HepG2 (cell line): ENCODE measurements at regions not wholly inside any gene's neighbourhood (a gene's known extent, or its start where the extent isn't known, plus 50 kb on each side); places are given as distances from the start of the nearest gene placed in this dataset.

Source experiments
- GTF3A ChIP-seq: sonication (generic); formaldehyde crosslinking; conservative IDR thresholded peaks from 2 replicates; pipeline ENCODE4 v1.4.0; 2020; ENCODE audit warnings: mild to moderate bottlenecking, missing genetic modification reagents
- NFE2L1 ChIP-seq: sonication (generic); formaldehyde crosslinking; IDR thresholded peaks from 2 replicates; pipeline ENCODE4 v1.4.0; 2020; ENCODE audit warnings: missing genetic modification reagents, mild to moderate bottlenecking, borderline replicate concordance
- NR1H2 ChIP-seq: sonication (generic); formaldehyde crosslinking; IDR thresholded peaks from 2 replicates; pipeline ENCODE4 v1.8.1; 2022; ENCODE audit warnings: low read depth, missing genetic modification reagents, borderline replicate concordance
- POLR2AphosphoS5 ChIP-seq: IDR thresholded peaks from 2 replicates; pipeline ENCODE4 v1.6.1; 2012; ENCODE audit warnings: low read depth, low read length
- ZFP36L2 ChIP-seq: sonication (generic); formaldehyde crosslinking; IDR thresholded peaks from 2 replicates; pipeline ENCODE4 v1.4.0; 2020; ENCODE audit warnings: missing genetic modification reagents
- ZNF207 ChIP-seq: fragments of 450-650 bp; IDR thresholded peaks from 2 replicates; pipeline ENCODE4 v1.6.1; 2016; ENCODE audit warnings: antibody characterized with exemption, borderline replicate concordance
- ZNF280B ChIP-seq: sonication (generic); formaldehyde crosslinking; IDR thresholded peaks from 2 replicates; pipeline ENCODE4 v1.5.0; 2020; ENCODE audit warnings: missing genetic modification reagents, mild to moderate bottlenecking, borderline replicate concordance
- ZNF3 ChIP-seq: IDR thresholded peaks from 2 replicates; pipeline ENCODE4 v1.7.0; 2017; ENCODE audit warnings: inconsistent platforms
- ZNF563 ChIP-seq: sonication (generic); formaldehyde crosslinking; IDR thresholded peaks from 2 replicates; pipeline ENCODE4 v1.8.0; 2022; ENCODE audit warnings: mild to moderate bottlenecking, moderate library complexity, missing genetic modification reagents
- ZNF660 ChIP-seq: sonication (generic); formaldehyde crosslinking; IDR thresholded peaks from 2 replicates; pipeline ENCODE4 v1.5.1; 2020; ENCODE audit warnings: mild to moderate bottlenecking, low read depth, missing genetic modification reagents, borderline replicate concordance
- ZNF670 ChIP-seq: sonication (generic); formaldehyde crosslinking; IDR thresholded peaks from 2 replicates; pipeline ENCODE4 v1.8.0; 2022; ENCODE audit warnings: mild to moderate bottlenecking, missing genetic modification reagents, borderline replicate concordance
- ZNF766 ChIP-seq: sonication (generic); formaldehyde crosslinking; IDR thresholded peaks from 2 replicates; pipeline ENCODE4 v1.5.0; 2020; ENCODE audit warnings: missing genetic modification reagents, borderline replicate concordance
- ZSCAN9 ChIP-seq: IDR thresholded peaks from 2 replicates; pipeline ENCODE4 v1.6.1; 2016; ENCODE audit warnings: borderline replicate concordance
- TF ChIP-seq, protein P1 (sequence below): sonication (generic); formaldehyde crosslinking; IDR thresholded peaks from 2 replicates; pipeline ENCODE4 v1.8.0; 2022; ENCODE audit warnings: missing genetic modification reagents, mild to moderate bottlenecking, inconsistent platforms, borderline replicate concordance
- TF ChIP-seq, protein P2 (sequence below): sonication (generic); formaldehyde crosslinking; IDR thresholded peaks from 2 replicates; pipeline ENCODE4 v1.9.0; 2021; ENCODE audit warnings: mild to moderate bottlenecking, missing genetic modification reagents
- TF ChIP-seq, protein P3 (sequence below), 2 experiments: sonication (generic) in 1 of 2; formaldehyde crosslinking in 1 of 2; IDR thresholded peaks; 2 replicates each; pipeline versions ENCODE4 v1.5.1 to v1.6.1; 2011 to 2020; ENCODE audit warnings: borderline replicate concordance in 1 of 2, low read depth in 1 of 2, low read length in 1 of 2, mild to moderate bottlenecking in 1 of 2, missing genetic modification reagents in 1 of 2, moderate library complexity in 1 of 2

DNA sequence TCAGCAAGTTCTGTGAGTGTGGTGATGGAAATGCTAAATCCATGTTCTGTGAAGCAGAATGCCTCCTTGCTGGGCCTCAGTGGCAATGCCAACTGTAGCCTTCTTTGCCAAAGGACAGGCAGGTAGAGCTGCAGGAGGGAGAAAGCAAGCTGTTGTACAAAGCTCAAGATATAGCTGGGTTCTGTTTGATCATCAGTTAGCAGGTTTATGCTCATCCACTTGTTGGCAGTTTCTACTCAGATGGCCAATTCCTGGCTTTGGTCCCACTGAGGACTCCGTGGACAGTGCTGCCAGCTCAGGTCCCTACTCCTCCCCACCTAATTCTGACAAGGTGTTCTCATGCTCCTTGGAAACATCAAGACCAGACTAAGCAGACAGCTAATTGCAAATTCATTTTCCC is 65.1 kb downstream of the PRSS23 start (continued):
- no peak for TF ChIP-seq ZNF280B
- TF ChIP-seq NFE2L1 (CRISPR knock-in tag) = no peak
- no peak for TF ChIP-seq ZNF3
- TF ChIP-seq ZNF563 (CRISPR knock-in tag) = no peak
- no peak for TF ChIP-seq ZNF660
- TF ChIP-seq ZFP36L2 (CRISPR knock-in tag) = no peak
- TF ChIP-seq ZSCAN9 (CRISPR knock-in tag) = no peak
- TF ChIP-seq, protein P1, sequence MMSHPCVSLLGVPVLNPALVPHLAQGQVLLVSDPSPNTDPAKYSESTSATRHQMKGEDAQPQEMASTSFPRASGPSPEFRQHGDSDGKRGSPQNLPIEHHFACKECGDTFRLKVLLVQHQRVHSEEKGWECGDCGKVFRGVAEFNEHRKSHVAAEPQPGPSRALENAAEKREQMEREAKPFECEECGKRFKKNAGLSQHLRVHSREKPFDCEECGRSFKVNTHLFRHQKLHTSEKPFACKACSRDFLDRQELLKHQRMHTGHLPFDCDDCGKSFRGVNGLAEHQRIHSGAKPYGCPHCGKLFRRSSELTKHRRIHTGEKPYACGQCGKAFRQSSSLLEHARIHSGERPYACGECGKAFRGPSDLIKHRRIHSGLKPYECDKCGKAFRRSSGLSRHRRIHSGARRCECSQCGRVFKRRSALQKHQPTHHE = no peak
- TF ChIP-seq GTF3A = no peak
- TF ChIP-seq, protein P2, sequence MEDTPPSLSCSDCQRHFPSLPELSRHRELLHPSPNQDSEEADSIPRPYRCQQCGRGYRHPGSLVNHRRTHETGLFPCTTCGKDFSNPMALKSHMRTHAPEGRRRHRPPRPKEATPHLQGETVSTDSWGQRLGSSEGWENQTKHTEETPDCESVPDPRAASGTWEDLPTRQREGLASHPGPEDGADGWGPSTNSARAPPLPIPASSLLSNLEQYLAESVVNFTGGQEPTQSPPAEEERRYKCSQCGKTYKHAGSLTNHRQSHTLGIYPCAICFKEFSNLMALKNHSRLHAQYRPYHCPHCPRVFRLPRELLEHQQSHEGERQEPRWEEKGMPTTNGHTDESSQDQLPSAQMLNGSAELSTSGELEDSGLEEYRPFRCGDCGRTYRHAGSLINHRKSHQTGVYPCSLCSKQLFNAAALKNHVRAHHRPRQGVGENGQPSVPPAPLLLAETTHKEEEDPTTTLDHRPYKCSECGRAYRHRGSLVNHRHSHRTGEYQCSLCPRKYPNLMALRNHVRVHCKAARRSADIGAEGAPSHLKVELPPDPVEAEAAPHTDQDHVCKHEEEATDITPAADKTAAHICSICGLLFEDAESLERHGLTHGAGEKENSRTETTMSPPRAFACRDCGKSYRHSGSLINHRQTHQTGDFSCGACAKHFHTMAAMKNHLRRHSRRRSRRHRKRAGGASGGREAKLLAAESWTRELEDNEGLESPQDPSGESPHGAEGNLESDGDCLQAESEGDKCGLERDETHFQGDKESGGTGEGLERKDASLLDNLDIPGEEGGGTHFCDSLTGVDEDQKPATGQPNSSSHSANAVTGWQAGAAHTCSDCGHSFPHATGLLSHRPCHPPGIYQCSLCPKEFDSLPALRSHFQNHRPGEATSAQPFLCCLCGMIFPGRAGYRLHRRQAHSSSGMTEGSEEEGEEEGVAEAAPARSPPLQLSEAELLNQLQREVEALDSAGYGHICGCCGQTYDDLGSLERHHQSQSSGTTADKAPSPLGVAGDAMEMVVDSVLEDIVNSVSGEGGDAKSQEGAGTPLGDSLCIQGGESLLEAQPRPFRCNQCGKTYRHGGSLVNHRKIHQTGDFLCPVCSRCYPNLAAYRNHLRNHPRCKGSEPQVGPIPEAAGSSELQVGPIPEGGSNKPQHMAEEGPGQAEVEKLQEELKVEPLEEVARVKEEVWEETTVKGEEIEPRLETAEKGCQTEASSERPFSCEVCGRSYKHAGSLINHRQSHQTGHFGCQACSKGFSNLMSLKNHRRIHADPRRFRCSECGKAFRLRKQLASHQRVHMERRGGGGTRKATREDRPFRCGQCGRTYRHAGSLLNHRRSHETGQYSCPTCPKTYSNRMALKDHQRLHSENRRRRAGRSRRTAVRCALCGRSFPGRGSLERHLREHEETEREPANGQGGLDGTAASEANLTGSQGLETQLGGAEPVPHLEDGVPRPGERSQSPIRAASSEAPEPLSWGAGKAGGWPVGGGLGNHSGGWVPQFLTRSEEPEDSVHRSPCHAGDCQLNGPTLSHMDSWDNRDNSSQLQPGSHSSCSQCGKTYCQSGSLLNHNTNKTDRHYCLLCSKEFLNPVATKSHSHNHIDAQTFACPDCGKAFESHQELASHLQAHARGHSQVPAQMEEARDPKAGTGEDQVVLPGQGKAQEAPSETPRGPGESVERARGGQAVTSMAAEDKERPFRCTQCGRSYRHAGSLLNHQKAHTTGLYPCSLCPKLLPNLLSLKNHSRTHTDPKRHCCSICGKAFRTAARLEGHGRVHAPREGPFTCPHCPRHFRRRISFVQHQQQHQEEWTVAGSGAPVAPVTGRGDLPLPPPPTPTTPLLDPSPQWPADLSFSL (CRISPR knock-in tag) = no peak
- TF ChIP-seq NR1H2 (CRISPR knock-in tag) = no peak
- TF ChIP-seq, protein P3, sequence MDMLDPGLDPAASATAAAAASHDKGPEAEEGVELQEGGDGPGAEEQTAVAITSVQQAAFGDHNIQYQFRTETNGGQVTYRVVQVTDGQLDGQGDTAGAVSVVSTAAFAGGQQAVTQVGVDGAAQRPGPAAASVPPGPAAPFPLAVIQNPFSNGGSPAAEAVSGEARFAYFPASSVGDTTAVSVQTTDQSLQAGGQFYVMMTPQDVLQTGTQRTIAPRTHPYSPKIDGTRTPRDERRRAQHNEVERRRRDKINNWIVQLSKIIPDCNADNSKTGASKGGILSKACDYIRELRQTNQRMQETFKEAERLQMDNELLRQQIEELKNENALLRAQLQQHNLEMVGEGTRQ (IDR thresholded peaks at IDR 0.05; ENCODE audit: low read depth, low read length) = no peak
- TF ChIP-seq, protein P3 (CRISPR knock-in tag; IDR thresholded peaks at IDR 0.05; ENCODE audit: borderline replicate concordance) = no peak
- TF ChIP-seq ZNF766 (CRISPR knock-in tag) = no peak
- TF ChIP-seq ZNF670 (CRISPR knock-in tag) = no peak
- no peak for TF ChIP-seq ZNF207
- no peak for TF ChIP-seq POLR2AphosphoS5
